Psoas muscle (tissue), 7 donors: ENCODE measurements at regions not wholly inside any gene's neighbourhood (a gene's known extent, or its start where the extent isn't known, plus 50 kb on each side); places are given as distances from the start of the nearest gene placed in this dataset.

Experiments used
- ATAC-seq, 4 donors: fragments of 200-7000 bp; cut with Tn5 transposase; one replicate each; pipeline ENCODE4 v1.9.1; 2020; ENCODE audit warnings: moderate library complexity in 3 of 4, mild to moderate bottlenecking in 2 of 4
- DNase-seq, 2 donors: peaks; one replicate each; pipeline ENCODE4 v3.0.0-alpha.2; 2020
- H3K27ac ChIP-seq: fragments of 200-600 bp; one replicate; pipeline ENCODE4 v1.8.0; 2022
- H3K27me3 ChIP-seq, 3 donors: fragments of 200-600 bp in 1 of 3; one replicate each; pipeline versions ENCODE4 v1.6.1 to v1.8.0; 2013 to 2022; ENCODE audit warnings: low read length in 2 of 3, mild to moderate bottlenecking in 2 of 3, moderate library complexity in 1 of 3; ENCODE audit not compliant: insufficient read depth in 3 of 3
- H3K36me3 ChIP-seq, 2 donors: fragments of 200-600 bp in 1 of 2; one replicate each; pipeline versions ENCODE4 v1.6.1 to v1.8.0; 2013 to 2022; ENCODE audit warnings: low read depth in 1 of 2, mild to moderate bottlenecking in 1 of 2, moderate library complexity in 1 of 2; ENCODE audit not compliant: insufficient read depth in 1 of 2
- H3K4me1 ChIP-seq: fragments of 200-600 bp; one replicate; pipeline ENCODE4 v1.8.0; 2022
- H3K4me3 ChIP-seq: fragments of 200-600 bp; one replicate; pipeline ENCODE4 v1.8.0; 2022; ENCODE audit warnings: mild to moderate bottlenecking
- H3K9me3 ChIP-seq: fragments of 200-600 bp; one replicate; pipeline ENCODE4 v1.8.0; 2022
- CTCF ChIP-seq: fragments of 200-600 bp; IDR thresholded peaks from one replicate; pipeline ENCODE4 v1.8.0; 2022; ENCODE audit warnings: antibody characterized with exemption
- WGBS, 3 donors: extraction: QIAGEN DNeasy Blood & Tissue Kit; methylation state at CpG; one replicate each; pipeline versions ENCODE4 v1.1.6 to v1.1.7; 2013; 5-methylcytosine and 5-hydroxymethylcytosine counted together
- intact Hi-C, 2 donors: fragments of 100-400 bp; cut with DNase I; formaldehyde crosslinking; loops; one replicate each; pipeline versions ENCODE4 v1.11.0 to v1.14.2; 2022
- donor health status: healthy with polysubstance abuse.
- donor health status: DM: no; HTN: no; CAD: no; lungs with moderate emphysema.
- donor health status: Bipolar disorder and iron deficiency.
- donor health status: healthy.
- donor health status: DM: yes; HTN: yes; CAD: no.
- donor health status: DM: no; HTN: no; CAD: no.
- donor health status: DM: yes; HTN: yes; CAD: no.

GRCh38 chr1:188137221-188137620 is 1308.5 kb downstream of the PLA2G4A start:
- Histone ChIP-seq H3K27ac (no peak overlapping the region), H3K36me3 (no peaks in the 10 kb centered on the region), H3K9me3 (no peaks in the 10 kb centered on the region), H3K4me3 (no peak overlapping the region), H3K27me3 (no peaks in the 10 kb centered on the region), H3K4me1 (no peaks in the 10 kb centered on the region)
- WGBS, 3 donors, result 74 to 91% (median 84%) methylated on average over 2 of the region's 2 CpGs
- TF ChIP-seq CTCF, result no peak
- DNase-seq, result no peak
- no peak for ATAC-seq
- intact Hi-C loops, result no loop called here

GRCh38 chr1:188140958-188141357 is 1312.2 kb downstream of the PLA2G4A start:
- TF ChIP-seq CTCF, result no peak
- no peaks in the 10 kb centered on the region for H3K27me3 ChIP-seq
- DNase-seq (no peak), ATAC-seq (no peak)
- H3K4me3 ChIP-seq, result no peak overlapping the region
- H3K9me3 ChIP-seq, result no peaks in the 10 kb centered on the region
- WGBS, 3 donors, result 33 to 36% (median 35%) methylated on average over 2 of the region's 2 CpGs
- intact Hi-C loops, result no loop called here
- no peaks in the 10 kb centered on the region for H3K36me3 ChIP-seq
- no peaks in the 10 kb centered on the region for H3K4me1 ChIP-seq
- no peak overlapping the region for H3K27ac ChIP-seq

- Histone ChIP-seq H3K36me3 (no peaks in the 10 kb centered on the region), H3K27ac (no peak overlapping the region), H3K27me3 (no peaks in the 10 kb centered on the region), H3K9me3 (no peaks in the 10 kb centered on the region), H3K4me1 (no peaks in the 10 kb centered on the region), H3K4me3 (no peak overlapping the region)
- TF ChIP-seq CTCF, result no peak
- intact Hi-C loops, result no loop called here
- DNase-seq (no peak), ATAC-seq (no peak)
- WGBS, 3 donors, result 92 to 94% (median 93%) methylated on average over 11 of the region's 11 CpGs
Observed at GRCh38 chr1:188154196-188154595, 1325.4 kb downstream of the PLA2G4A start.

- WGBS, 3 donors, result 41 to 52% (median 48%) methylated on average over 3 of the region's 3 CpGs
- intact Hi-C loops, result no loop called here
- Histone ChIP-seq H3K4me1 (no peaks in the 10 kb centered on the region), H3K9me3 (no peaks in the 10 kb centered on the region), H3K4me3 (no peak overlapping the region), H3K27ac (no peak overlapping the region), H3K27me3 (no peaks in the 10 kb centered on the region), H3K36me3 (no peaks in the 10 kb centered on the region)
- no peak for TF ChIP-seq CTCF
- DNase-seq (no peak), ATAC-seq (no peak)
Observed at GRCh38 chr1:188154761-188155160, 1326.0 kb downstream of the PLA2G4A start.

- Histone ChIP-seq H3K27ac (no peak overlapping the region), H3K27me3 (no peaks in the 10 kb centered on the region), H3K4me1 (no peaks in the 10 kb centered on the region), H3K36me3 (no peaks in the 10 kb centered on the region), H3K9me3 (no peaks in the 10 kb centered on the region), H3K4me3 (no peak overlapping the region)
- no peak for ATAC-seq
- TF ChIP-seq CTCF, result no peak
- DNase-seq, result no peak
- intact Hi-C loops, result no loop called here
Observed at GRCh38 chr1:188155261-188155660, 1326.5 kb downstream of the PLA2G4A start.
